Epithelial cell of esophagus (primary cell): ENCODE measurements at regions not wholly inside any gene's neighbourhood (a gene's known extent, or its start where the extent isn't known, plus 50 kb on each side); places are given as distances from the start of the nearest gene placed in this dataset.

Experiments used
- DNase-seq: peaks from one replicate; pipeline ENCODE4 v3.0.0; 2010; ENCODE audit warnings: low read depth
- H3K4me3 ChIP-seq: 2 replicates; pipeline ENCODE4 v1.5.1; 2011; ENCODE audit warnings: mild to moderate bottlenecking, low read length, control low read depth
- CTCF ChIP-seq: IDR thresholded peaks from 2 replicates; pipeline ENCODE4 v1.5.1; 2011; ENCODE audit warnings: low read depth, mild to moderate bottlenecking, low read length, control low read depth, inconsistent platforms; ENCODE audit not compliant: insufficient read depth; ENCODE audit errors: missing control alignments

DNA sequence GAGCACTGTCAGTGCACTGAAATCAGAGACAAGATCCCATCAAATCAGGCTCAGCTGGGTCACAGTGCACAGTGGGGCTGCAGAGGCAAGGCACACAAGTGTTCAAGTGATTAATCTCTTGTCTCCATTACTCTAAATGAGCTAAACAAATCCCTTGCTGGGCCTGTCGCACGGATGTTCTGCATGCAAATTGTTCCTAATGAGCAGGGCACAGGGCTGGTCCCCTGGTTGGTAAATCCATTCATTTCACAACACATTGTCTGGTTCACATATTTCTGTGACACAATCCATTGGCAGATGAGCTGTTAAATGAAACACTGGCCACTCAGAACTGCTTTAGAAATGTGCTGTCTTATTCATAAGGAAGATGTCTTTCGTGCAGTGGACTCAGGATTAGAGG is 167.9 kb upstream of the BRINP1 start:
- TF ChIP-seq CTCF, result no peak
- H3K4me3 ChIP-seq, result no peak overlapping the region
- no peak for DNase-seq

- no peak for TF ChIP-seq CTCF
- H3K4me3 ChIP-seq, result no peak overlapping the region
- no peak for DNase-seq
These were observed 164.3 kb upstream of the BRINP1 start for GRCh38 chr9:119533504-119533903.

DNA sequence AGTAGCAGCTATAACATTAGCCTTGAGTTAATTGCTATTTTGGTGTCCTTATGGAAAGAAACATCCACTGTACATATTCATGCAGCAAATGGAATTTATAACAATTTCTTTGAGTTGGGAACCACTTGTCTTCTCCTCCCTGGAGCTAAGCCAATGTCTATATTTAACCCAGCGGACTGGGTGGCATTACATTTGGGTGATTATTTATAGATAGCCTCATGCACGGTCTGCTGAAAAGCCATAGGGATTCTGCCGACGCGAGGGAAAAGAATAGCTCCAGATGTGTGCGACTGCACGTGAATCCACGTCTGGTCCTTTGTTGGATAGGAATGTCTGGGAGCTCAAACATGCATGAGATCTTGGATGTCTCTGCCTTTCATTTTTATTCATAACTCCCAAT is 157.5 kb upstream of the BRINP1 start:
- no peak for DNase-seq
- no peak overlapping the region for H3K4me3 ChIP-seq
- no peak for TF ChIP-seq CTCF

- DNase-seq, result no peak
- TF ChIP-seq CTCF, result no peak
- no peak overlapping the region for H3K4me3 ChIP-seq
These were observed 154.3 kb upstream of the BRINP1 start for GRCh38 chr9:119523508-119523907.

DNA sequence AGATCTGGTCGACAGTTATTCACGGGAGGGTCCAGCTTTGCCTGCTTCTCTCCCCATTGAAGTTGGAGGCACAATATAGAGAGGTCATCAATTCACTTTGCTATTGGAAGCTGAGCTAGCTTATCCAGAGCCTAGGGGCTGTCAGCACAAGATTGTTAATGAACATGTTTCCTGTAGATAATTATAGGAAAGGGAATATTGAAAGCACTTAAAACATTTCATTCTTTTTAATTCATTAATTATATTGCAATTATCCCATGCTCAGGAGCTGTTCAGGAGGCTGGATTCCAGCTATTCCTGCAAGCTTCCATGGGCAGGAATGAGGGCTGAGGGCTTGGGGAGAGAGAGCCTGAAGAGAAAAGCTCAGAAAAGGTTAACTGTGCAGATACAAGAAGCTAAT is 153.1 kb upstream of the BRINP1 start:
- no peak for DNase-seq
- no peak overlapping the region for H3K4me3 ChIP-seq
- no peak for TF ChIP-seq CTCF

DNA sequence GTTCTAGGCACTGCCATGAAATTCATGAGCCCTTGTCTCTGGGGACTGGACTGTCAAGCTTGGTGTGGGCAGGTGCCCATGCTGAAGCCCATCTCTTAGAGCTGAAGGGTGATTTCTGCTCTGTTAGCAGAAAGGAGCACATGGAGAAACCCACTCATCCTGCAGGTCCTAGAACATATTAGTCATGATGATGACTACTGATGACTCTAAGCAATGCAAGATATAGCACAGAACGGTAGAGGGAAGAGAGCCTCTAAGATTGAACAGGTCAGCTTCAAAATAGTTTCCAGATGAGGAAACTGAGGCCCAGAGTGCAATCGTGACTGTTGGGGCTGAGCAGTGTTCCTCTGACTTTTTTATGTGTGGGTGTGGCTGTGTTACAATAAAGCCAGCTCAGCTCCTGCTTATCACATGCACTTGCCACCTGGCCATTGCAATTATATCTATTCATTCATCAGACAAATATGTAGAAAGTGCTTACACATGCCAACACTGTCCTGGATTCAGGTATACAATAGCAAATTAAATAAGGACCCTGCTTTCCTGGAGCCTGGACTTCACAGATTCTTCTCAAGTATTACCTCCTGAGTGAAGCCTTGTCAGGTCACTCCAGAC is 140.2 kb upstream of the BRINP1 start:
- no peak overlapping the region for H3K4me3 ChIP-seq
- DNase-seq, result peak; percentile 3
- no peak for TF ChIP-seq CTCF

- no peak overlapping the region for H3K4me3 ChIP-seq
- no peak for DNase-seq
- TF ChIP-seq CTCF, result no peak
These were observed 132.1 kb upstream of the BRINP1 start for GRCh38 chr9:119501374-119501773.
